IMR-90 (cell line): ENCODE measurements at regions not wholly inside any gene's neighbourhood (a gene's known extent, or its start where the extent isn't known, plus 50 kb on each side); places are given as distances from the start of the nearest gene placed in this dataset.

Experiments used
- ATAC-seq: fragments of 200-7000 bp; cut with Tn5 transposase; 2 replicates; pipeline ENCODE4 v1.9.1; 2020; ENCODE audit warnings: low read depth, mild to moderate bottlenecking, moderate library complexity
- BruUV-seq: library from RNA; stranded (reverse); fragments of 400-500 nt; replicated peaks from 2 replicates; lab custom pipeline; 2021; lab: Mats Ljungman, UMichigan
- CTCF ChIA-PET: fragments of 300-600 bp; formaldehyde crosslinking; extraction: SDS; loops from one replicate; lab custom pipeline; 2021; ENCODE audit warnings: antibody characterized with exemption; lab: Yijun Ruan, JAX
- POLR2A ChIA-PET: fragments of 300-600 bp; sonication (Branson Sonifier 250); formaldehyde crosslinking; loops from one replicate; lab custom pipeline; 2022; ENCODE audit warnings: antibody characterized with exemption; ENCODE audit not compliant: unreplicated experiment; lab: Charles Lee
- DNase-seq: peaks from one replicate; pipeline ENCODE4 v3.0.0; 2013
- H2AFZ ChIP-seq: replicated peaks from 2 replicates; pipeline ENCODE3; 2013; ENCODE audit warnings: low read length, mild to moderate bottlenecking; ENCODE audit not compliant: poor library complexity
- H2AK5ac ChIP-seq: 2 replicates; pipeline ENCODE4 v1.6.1; 2013; ENCODE audit warnings: low read depth, low read length, inconsistent platforms
- H2AK9ac ChIP-seq: replicated peaks from 2 replicates; pipeline ENCODE3; 2013; ENCODE audit warnings: mild to moderate bottlenecking, low read depth, low read length, moderate library complexity; ENCODE audit not compliant: poor library complexity
- H2BK120ac ChIP-seq: 2 replicates; pipeline ENCODE4 v1.6.1; 2013; ENCODE audit warnings: low read depth, low read length, inconsistent platforms
- H2BK15ac ChIP-seq: 3 replicates; pipeline ENCODE4 v1.6.1; 2013; ENCODE audit warnings: low read depth, low read length, inconsistent platforms
- H2BK20ac ChIP-seq: 2 replicates; pipeline ENCODE4 v1.6.1; 2013; ENCODE audit warnings: low read depth, mild to moderate bottlenecking, inconsistent platforms, low read length, moderate library complexity
- H2BK5ac ChIP-seq: 2 replicates; pipeline ENCODE4 v1.6.1; 2013; ENCODE audit warnings: mild to moderate bottlenecking, low read depth, low read length, inconsistent platforms; ENCODE audit not compliant: poor library complexity, severe bottlenecking
- H3K14ac ChIP-seq: replicated peaks from 2 replicates; pipeline ENCODE4 v1.6.1; 2013; ENCODE audit warnings: low read depth, low read length, inconsistent platforms
- H3K18ac ChIP-seq: 2 replicates; pipeline ENCODE4 v1.6.1; 2013; ENCODE audit warnings: low read depth, low read length, control low read depth
- H3K23ac ChIP-seq: 2 replicates; pipeline ENCODE4 v1.6.1; 2013; ENCODE audit warnings: low read depth, low read length, inconsistent platforms
- H3K27ac ChIP-seq: 2 replicates; pipeline ENCODE4 v1.5.1; 2013; ENCODE audit warnings: mild to moderate bottlenecking, control low read depth, low read length; ENCODE audit not compliant: insufficient read depth
- H3K27me3 ChIP-seq: 2 replicates; pipeline ENCODE4 v1.6.1; 2013; ENCODE audit warnings: low read length; ENCODE audit not compliant: control insufficient read depth, insufficient read depth
- H3K36me3 ChIP-seq: 2 replicates; pipeline ENCODE4 v1.6.1; 2013; ENCODE audit warnings: low read length, mixed read lengths; ENCODE audit not compliant: control insufficient read depth, insufficient read depth
- H3K4ac ChIP-seq: 2 replicates; pipeline ENCODE4 v1.6.1; 2013; ENCODE audit warnings: low read depth, low read length, inconsistent platforms
- H3K4me1 ChIP-seq: 2 replicates; pipeline ENCODE4 v1.6.1; 2013; ENCODE audit warnings: low read length, mixed read lengths; ENCODE audit not compliant: control insufficient read depth, insufficient read depth
- H3K4me2 ChIP-seq: 2 replicates; pipeline ENCODE4 v1.6.1; 2013; ENCODE audit warnings: low read depth, mild to moderate bottlenecking, control low read depth, low read length, moderate library complexity
- H3K4me3 ChIP-seq: 2 replicates; pipeline ENCODE4 v1.5.1; 2013; ENCODE audit warnings: low read depth, mild to moderate bottlenecking, control low read depth, low read length, moderate library complexity; ENCODE audit not compliant: insufficient read depth
- H3K56ac ChIP-seq: 2 replicates; pipeline ENCODE4 v1.6.1; 2013; ENCODE audit warnings: low read length, inconsistent platforms; ENCODE audit not compliant: insufficient read depth; ENCODE audit errors: extremely low read depth
- H3K79me1 ChIP-seq, 2 experiments: 2 replicates each; pipeline ENCODE4 v1.6.1; 2013; ENCODE audit warnings: low read length in 2 of 2, inconsistent platforms in 1 of 2, low read depth in 1 of 2
- H3K9ac ChIP-seq: 2 replicates; pipeline ENCODE4 v1.6.1; 2013; ENCODE audit warnings: low read depth, low read length, control low read depth
- H3K9me1 ChIP-seq: 2 replicates; pipeline ENCODE4 v1.6.1; 2013; ENCODE audit warnings: low read length, inconsistent platforms; ENCODE audit not compliant: insufficient read depth
- H3K9me3 ChIP-seq: 2 replicates; pipeline ENCODE4 v1.6.1; 2013; ENCODE audit warnings: low read length; ENCODE audit not compliant: control insufficient read depth, insufficient read depth
- H4K20me1 ChIP-seq: 2 replicates; pipeline ENCODE4 v1.6.1; 2013; ENCODE audit warnings: low read length, inconsistent platforms; ENCODE audit not compliant: insufficient read depth
- H4K5ac ChIP-seq: 2 replicates; pipeline ENCODE4 v1.6.1; 2013; ENCODE audit warnings: mild to moderate bottlenecking, low read depth, low read length, control low read depth
- H4K8ac ChIP-seq, 2 experiments: 2 replicates each; pipeline ENCODE4 v1.6.1; 2013; ENCODE audit warnings: low read depth in 2 of 2, low read length in 2 of 2, control low read depth in 1 of 2, inconsistent platforms in 1 of 2
- H4K91ac ChIP-seq: 2 replicates; pipeline ENCODE4 v1.6.1; 2013; ENCODE audit warnings: low read depth, low read length, inconsistent platforms; ENCODE audit not compliant: insufficient read depth
- CEBPB ChIP-seq: IDR thresholded peaks from 2 replicates; pipeline ENCODE4 v1.6.1; 2012; ENCODE audit warnings: low read depth, low read length, improper control_type of control experiment
- CHD1 ChIP-seq: IDR thresholded peaks from 2 replicates; pipeline ENCODE4 v1.6.1; 2012; ENCODE audit warnings: low read depth, low read length, improper control_type of control experiment
- ELK1 ChIP-seq: fragments of 150-350 bp; IDR thresholded peaks from 2 replicates; pipeline ENCODE4 v1.6.1; 2016; ENCODE audit warnings: low read depth, mild to moderate bottlenecking, low read length, moderate library complexity, borderline replicate concordance
- MAFK ChIP-seq: IDR thresholded peaks from 2 replicates; pipeline ENCODE4 v1.6.1; 2012; ENCODE audit warnings: low read depth, low read length, improper control_type of control experiment
- MXI1 ChIP-seq: IDR thresholded peaks from 2 replicates; pipeline ENCODE4 v1.6.1; 2012; ENCODE audit warnings: low read depth, mild to moderate bottlenecking, low read length, moderate library complexity, borderline replicate concordance
- RAD21 ChIP-seq: IDR thresholded peaks from 2 replicates; pipeline ENCODE4 v1.6.1; 2012; ENCODE audit warnings: low read length, improper control_type of control experiment
- RCOR1 ChIP-seq: IDR thresholded peaks from 2 replicates; pipeline ENCODE4 v1.6.1; 2012; ENCODE audit warnings: mild to moderate bottlenecking, low read length, improper control_type of control experiment; ENCODE audit not compliant: insufficient replicate concordance
- USF2 ChIP-seq: fragments of 150-350 bp; IDR thresholded peaks from 2 replicates; pipeline ENCODE4 v1.6.1; 2017; ENCODE audit warnings: mild to moderate bottlenecking, antibody characterized with exemption, low read length, low read depth
- WGBS, 2 experiments: methylation state at CpG; one replicate each; pipeline versions ENCODE4 v1.1.5 to v1.1.7; 2013; ENCODE audit warnings: missing lambda C conversion rate in 2 of 2; ENCODE audit not compliant: insufficient read length in 1 of 2; ENCODE audit errors: extremely low coverage in 2 of 2; 5-methylcytosine and 5-hydroxymethylcytosine counted together
- dilution Hi-C: fragments of 300-500 bp; cut with HindIII; formaldehyde crosslinking; loops from one replicate; pipeline ENCODE4 v1.14.3; 2018; ENCODE audit warnings: low sequenced_read_pairs; ENCODE audit not compliant: unreplicated experiment
- in situ Hi-C: fragments of 300-500 bp; cut with MboI; formaldehyde crosslinking; loops from 3 replicates; pipeline ENCODE4 v1.14.3; 2019; ENCODE audit warnings: low sequenced_read_pairs, inconsistent platforms, mixed read lengths
- intact Hi-C: fragments of 100-400 bp; cut with micrococcal nuclease; formaldehyde crosslinking; loops from 2 replicates; pipeline ENCODE4 v1.10.0; 2022

- POLR2A ChIA-PET: no interaction called here
- Histone ChIP-seq H3K23ac (no peak overlapping the region), H2BK5ac (no peak overlapping the region), H3K18ac (no peak overlapping the region), H3K4me1 (no peaks in the 10 kb centered on the region), H3K4me2 (no peak overlapping the region), H4K5ac (no peak overlapping the region), H3K79me1 (no peaks in the 10 kb centered on the region), H3K56ac (no peak overlapping the region), H3K9ac (no peak overlapping the region), H4K8ac (no peak overlapping the region), H2BK20ac (no peak overlapping the region), H4K20me1 (no peaks in the 10 kb centered on the region; the same call in 1 of the 2 replicates), H2AK5ac (no peak overlapping the region), H2AK9ac (no peak overlapping the region), H2BK15ac (no peak overlapping the region), H3K4ac (no peak overlapping the region), H2AFZ (no peak overlapping the region), H4K91ac (no peak overlapping the region), H2BK120ac (no peak overlapping the region), H3K9me3 (no peaks in the 10 kb centered on the region), H3K27me3 (peaks cover 23% of the 10 kb centered on the region), H3K14ac (no peak overlapping the region), H3K9me1 (no peaks in the 10 kb centered on the region), H3K27ac (no peak overlapping the region), H3K36me3 (no peaks in the 10 kb centered on the region), H3K4me3 (no peak overlapping the region)
- TF ChIP-seq RAD21 (no peak), CEBPB (no peak), RCOR1 (no peak), CHD1 (no peak), MXI1 (no peak), USF2 (no peak), ELK1 (no peak), MAFK (no peak)
- WGBS, 2 experiments: 1% methylated on average over 29 of the region's 75 CpGs; no CpG with 5 or more reads in 1 of the 2 experiments
- no peak for ATAC-seq
- intact Hi-C loops: no loop called here
- BruUV-seq: no TSS peak
- DNase-seq: no peak
- CTCF ChIA-PET: no interaction called here
- dilution Hi-C loops: no loop called here
- in situ Hi-C loops: no loop called here
Measured at GRCh38 chr3:69542089-69542804, 156.4 kb upstream of the FRMD4B start.
